HUES48 (cell line): ENCODE measurements at regions not wholly inside any gene's neighbourhood (a gene's known extent, or its start where the extent isn't known, plus 50 kb on each side); places are given as distances from the start of the nearest gene placed in this dataset.

ENCODE experiments used
- H3K27ac ChIP-seq: one replicate; pipeline ENCODE4 v1.7.0; 2013; ENCODE audit warnings: low read depth, low read length, inconsistent platforms
- H3K27me3 ChIP-seq: 2 replicates; pipeline ENCODE4 v1.6.1; 2013; ENCODE audit warnings: mild to moderate bottlenecking, low read length; ENCODE audit not compliant: control insufficient read depth, insufficient read depth
- H3K36me3 ChIP-seq: 2 replicates; pipeline ENCODE4 v1.6.1; 2013; ENCODE audit warnings: low read length; ENCODE audit not compliant: control insufficient read depth, insufficient read depth
- H3K4me1 ChIP-seq: 2 replicates; pipeline ENCODE4 v1.6.1; 2013; ENCODE audit warnings: mild to moderate bottlenecking, low read length; ENCODE audit not compliant: control insufficient read depth, insufficient read depth
- H3K4me3 ChIP-seq: 2 replicates; pipeline ENCODE4 v1.5.1; 2013; ENCODE audit warnings: mild to moderate bottlenecking, low read depth, low read length
- H3K9ac ChIP-seq: 2 replicates; pipeline ENCODE4 v1.6.1; 2013; ENCODE audit warnings: mild to moderate bottlenecking, low read depth, low read length, moderate library complexity
- H3K9me3 ChIP-seq: 2 replicates; pipeline ENCODE4 v1.6.1; 2013; ENCODE audit warnings: low read length; ENCODE audit not compliant: control insufficient read depth, insufficient read depth

GRCh38 chr7:142379201-142379885, 121.5 kb upstream of the PRSS58 start:
- no peaks in the 10 kb centered on the region for H3K9me3 ChIP-seq
- H3K36me3 ChIP-seq: no peaks in the 10 kb centered on the region
- H3K27me3 ChIP-seq: no peaks in the 10 kb centered on the region
- H3K4me3 ChIP-seq: no peak overlapping the region
- peaks cover 13% of the 10 kb centered on the region for H3K4me1 ChIP-seq
- no peak overlapping the region for H3K9ac ChIP-seq
- H3K27ac ChIP-seq: no peak overlapping the region

- H3K36me3 ChIP-seq: no peaks in the 10 kb centered on the region
- H3K4me1 ChIP-seq: peaks cover 13% of the 10 kb centered on the region
Observed at GRCh38 chr7:142377567-142377966, 119.7 kb upstream of the PRSS58 start.

GRCh38 chr7:142376356-142376997, 118.6 kb upstream of the PRSS58 start:
- H3K4me1 ChIP-seq: peaks cover 13% of the 10 kb centered on the region
- no peaks in the 10 kb centered on the region for H3K9me3 ChIP-seq
- no peaks in the 10 kb centered on the region for H3K36me3 ChIP-seq
- H3K9ac ChIP-seq: no peak overlapping the region
- no peak overlapping the region for H3K4me3 ChIP-seq
- H3K27ac ChIP-seq: no peak overlapping the region
- no peaks in the 10 kb centered on the region for H3K27me3 ChIP-seq

More at GRCh38 chr7:142377567-142377966, 119.7 kb upstream of the PRSS58 start:
- H3K27me3 ChIP-seq: no peaks in the 10 kb centered on the region
- no peaks in the 10 kb centered on the region for H3K9me3 ChIP-seq
- no peak overlapping the region for H3K9ac ChIP-seq
- H3K27ac ChIP-seq: no peak overlapping the region
- no peak overlapping the region for H3K4me3 ChIP-seq

GRCh38 chr7:142375710-142376313, 118.0 kb upstream of the PRSS58 start:
- no peaks in the 10 kb centered on the region for H3K36me3 ChIP-seq
- H3K4me1 ChIP-seq: peaks cover 13% of the 10 kb centered on the region
- H3K27me3 ChIP-seq: no peaks in the 10 kb centered on the region
- H3K9me3 ChIP-seq: no peaks in the 10 kb centered on the region
- no peak overlapping the region for H3K9ac ChIP-seq
- no peak overlapping the region for H3K4me3 ChIP-seq
- H3K27ac ChIP-seq: no peak overlapping the region

- Histone ChIP-seq H3K9ac (no peak overlapping the region), H3K27ac (no peak overlapping the region), H3K4me1 (peaks cover 5% of the 10 kb centered on the region; the same call in 1 of the 2 replicates), H3K27me3 (no peaks in the 10 kb centered on the region), H3K36me3 (no peaks in the 10 kb centered on the region), H3K4me3 (no peak overlapping the region), H3K9me3 (peaks cover 12% of the 10 kb centered on the region; the same call in 1 of the 2 replicates)
Observed at GRCh38 chr7:142372727-142373126, 114.9 kb upstream of the PRSS58 start.

DNA sequence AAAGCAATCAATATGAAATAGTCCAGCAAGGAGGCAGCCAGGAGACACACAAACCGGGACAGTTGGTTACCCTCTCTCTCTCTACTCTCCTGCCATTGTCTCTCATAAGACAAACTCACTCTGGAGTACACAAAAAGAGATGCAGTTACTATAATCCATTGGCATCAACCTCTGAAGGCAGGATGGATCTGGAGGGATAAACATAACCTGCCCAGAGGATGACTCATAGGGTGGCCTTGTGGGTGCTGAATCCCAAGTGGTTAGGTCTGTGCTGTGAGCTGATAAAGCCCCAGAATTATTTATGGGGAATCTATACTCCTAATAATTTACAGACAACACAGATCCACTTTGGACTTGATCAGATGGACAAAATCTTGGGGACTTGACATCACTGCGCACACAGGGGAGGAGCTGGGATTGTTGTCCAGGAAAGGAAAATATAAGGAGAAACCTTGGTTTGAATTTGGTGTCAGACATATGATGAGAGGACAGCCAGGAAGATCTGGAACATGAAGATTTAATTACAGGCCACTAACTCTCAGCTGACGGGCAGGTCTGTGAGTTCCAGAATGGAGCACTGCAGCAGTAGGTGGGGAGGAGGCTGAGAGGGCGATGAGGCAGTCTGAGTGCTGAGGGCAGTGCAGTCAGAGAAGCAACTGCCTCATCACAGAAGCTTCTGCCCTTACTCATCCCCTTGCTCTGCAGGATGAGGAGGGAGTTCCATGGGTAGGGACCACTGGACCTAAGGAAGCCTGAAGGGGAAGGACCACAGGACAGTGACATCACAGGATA, 113.9 kb upstream of the PRSS58 start:
- Histone ChIP-seq H3K4me1 (peaks cover 7% of the 10 kb centered on the region), H3K9me3 (peaks cover 17% of the 10 kb centered on the region; the same call in 1 of the 2 replicates), H3K27me3 (no peaks in the 10 kb centered on the region), H3K36me3 (no peaks in the 10 kb centered on the region), H3K9ac (no peak overlapping the region), H3K27ac (no peak overlapping the region), H3K4me3 (no peak overlapping the region)

- Histone ChIP-seq H3K36me3 (no peaks in the 10 kb centered on the region), H3K27me3 (peaks cover 6% of the 10 kb centered on the region; the same call in 1 of the 2 replicates), H3K4me3 (0 out of 2 replicates have a peak overlapping the region, but pooled peaks have one; percentile 1), H3K27ac (peak overlapping the region; percentile 87), H3K4me1 (peaks cover 36% of the 10 kb centered on the region), H3K9me3 (peaks cover 23% of the 10 kb centered on the region), H3K9ac (peak overlapping the region; percentile 10; the same call in 1 of the 2 replicates)
Observed at GRCh38 chr7:142365410-142365842, 107.6 kb upstream of the PRSS58 start.

GRCh38 chr7:142364551-142364950, 106.7 kb upstream of the PRSS58 start:
- Histone ChIP-seq H3K9ac (peak overlapping the region; percentile 1; the same call in 1 of the 2 replicates), H3K36me3 (no peaks in the 10 kb centered on the region), H3K27ac (peak overlapping the region; percentile 69), H3K27me3 (peaks cover 8% of the 10 kb centered on the region; the same call in 1 of the 2 replicates), H3K4me3 (no peak overlapping the region), H3K9me3 (peaks cover 22% of the 10 kb centered on the region), H3K4me1 (peaks cover 45% of the 10 kb centered on the region)

DNA sequence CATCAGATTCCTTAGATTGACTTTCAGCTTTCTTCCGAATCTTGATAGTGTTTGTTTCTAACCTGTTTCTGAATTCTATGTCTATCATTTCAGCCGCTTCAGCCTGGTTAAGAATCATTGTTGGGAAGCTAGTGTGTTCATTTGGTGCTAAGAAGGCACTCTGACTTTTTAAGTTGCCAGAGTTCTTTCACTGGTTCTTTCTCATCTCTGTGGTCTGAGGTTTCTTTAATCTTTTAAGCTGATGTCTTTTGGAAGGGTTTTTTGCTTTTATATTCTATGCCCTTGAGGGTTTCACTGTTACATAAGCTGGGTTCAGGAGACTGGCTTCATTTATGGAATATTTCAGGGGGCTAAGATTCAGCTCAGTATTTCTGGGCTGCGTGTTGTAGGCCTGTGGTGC, 104.5 kb upstream of the PRSS58 start:
- peaks cover 58% of the 10 kb centered on the region for H3K4me1 ChIP-seq
- H3K27ac ChIP-seq: no peak overlapping the region
- peaks cover 8% of the 10 kb centered on the region; the same call in 1 of the 2 replicates for H3K9me3 ChIP-seq
- no peak overlapping the region for H3K4me3 ChIP-seq
- H3K9ac ChIP-seq: no peak overlapping the region
- H3K27me3 ChIP-seq: peaks cover 9% of the 10 kb centered on the region; the same call in 1 of the 2 replicates
- no peaks in the 10 kb centered on the region for H3K36me3 ChIP-seq

GRCh38 chr7:142359694-142360279, 101.9 kb upstream of the PRSS58 start:
- H3K27me3 ChIP-seq: peaks cover 9% of the 10 kb centered on the region; the same call in 1 of the 2 replicates
- no peak overlapping the region for H3K9ac ChIP-seq
- no peak overlapping the region for H3K4me3 ChIP-seq
- peaks cover 39% of the 10 kb centered on the region for H3K4me1 ChIP-seq
- H3K36me3 ChIP-seq: no peaks in the 10 kb centered on the region
- no peak overlapping the region for H3K27ac ChIP-seq
- H3K9me3 ChIP-seq: peaks cover 5% of the 10 kb centered on the region; the same call in 1 of the 2 replicates
